Keratinocyte (primary cell): ENCODE measurements at regions not wholly inside any gene's neighbourhood (a gene's known extent, or its start where the extent isn't known, plus 50 kb on each side); places are given as distances from the start of the nearest gene placed in this dataset.

ENCODE experiments used
- DNase-seq: peaks from one replicate; pipeline ENCODE4 v3.0.0-alpha.2; 2011; ENCODE audit warnings: low read depth, missing footprints, low spot score
- FAIRE-seq: peaks from 2 replicates; lab custom pipeline; 2011; peaks lifted over from hg19 to GRCh38; lab: Jason Lieb, UNC
- H2AFZ ChIP-seq: 2 replicates; pipeline ENCODE4 v1.6.0; 2012; ENCODE audit warnings: low read length, control low read depth, inconsistent platforms; ENCODE audit not compliant: control insufficient read depth
- H3K27ac ChIP-seq: 2 replicates; pipeline ENCODE4 v1.5.1; 2011; ENCODE audit warnings: low read length; ENCODE audit not compliant: control insufficient read depth, insufficient read depth
- H3K27me3 ChIP-seq: 3 replicates; pipeline ENCODE4 v1.6.0; 2011; ENCODE audit warnings: low read length; ENCODE audit not compliant: control insufficient read depth, insufficient read depth; ENCODE audit errors: extremely low read depth
- H3K36me3 ChIP-seq, 2 experiments: 2 replicates in 1 of 2; 3 replicates in 1 of 2; pipeline ENCODE4 v1.5.1; 2011; ENCODE audit warnings: low read length in 2 of 2, mild to moderate bottlenecking in 1 of 2; ENCODE audit not compliant: control insufficient read depth in 2 of 2, insufficient read depth in 2 of 2; ENCODE audit errors: extremely low read depth in 1 of 2
- H3K4me1 ChIP-seq: 3 replicates; pipeline ENCODE4 v1.5.1; 2011; ENCODE audit warnings: low read length; ENCODE audit not compliant: control insufficient read depth, insufficient read depth; ENCODE audit errors: extremely low read depth
- H3K4me2 ChIP-seq: 3 replicates; pipeline ENCODE4 v1.6.0; 2011; ENCODE audit warnings: low read depth, low read length; ENCODE audit not compliant: control insufficient read depth, insufficient read depth; ENCODE audit errors: extremely low read depth
- H3K4me3 ChIP-seq, 3 experiments: fragments of 200-600 bp in 1 of 3; sonication (generic) in 1 of 3; 2 replicates in 2 of 3; 3 replicates in 1 of 3; pipeline ENCODE4 v1.5.1; 2011 to 2016; ENCODE audit warnings: low read length in 3 of 3, mild to moderate bottlenecking in 3 of 3, control low read depth in 2 of 3, inconsistent platforms in 1 of 3, low read depth in 1 of 3, mixed read lengths in 1 of 3, mixed run types in 1 of 3, moderate library complexity in 1 of 3; ENCODE audit not compliant: control insufficient read depth in 2 of 3, insufficient read depth in 2 of 3; ENCODE audit errors: extremely low read depth in 1 of 3
- H3K79me2 ChIP-seq: 2 replicates; pipeline ENCODE4 v1.6.0; 2012; ENCODE audit warnings: low read length; ENCODE audit not compliant: control insufficient read depth, insufficient read depth
- H3K9ac ChIP-seq: 3 replicates; pipeline ENCODE4 v1.6.0; 2011; ENCODE audit warnings: low read length; ENCODE audit not compliant: control insufficient read depth, insufficient read depth; ENCODE audit errors: extremely low read depth
- H3K9me1 ChIP-seq: 3 replicates; pipeline ENCODE4 v1.6.0; 2011; ENCODE audit warnings: low read length; ENCODE audit not compliant: control insufficient read depth, insufficient read depth; ENCODE audit errors: extremely low read depth
- H3K9me3 ChIP-seq: 2 replicates; pipeline ENCODE4 v1.5.1; 2012; ENCODE audit warnings: low read depth, low read length; ENCODE audit not compliant: control insufficient read depth
- H4K20me1 ChIP-seq: 3 replicates; pipeline ENCODE4 v1.6.0; 2011; ENCODE audit warnings: low read length; ENCODE audit not compliant: control insufficient read depth, insufficient read depth; ENCODE audit errors: extremely low read depth
- CTCF ChIP-seq, 3 experiments: IDR thresholded peaks in 1 of 3; conservative IDR thresholded peaks in 1 of 3; optimal IDR thresholded peaks in 1 of 3; 2 replicates in 2 of 3; 3 replicates in 1 of 3; pipeline versions ENCODE3 to v1.5.1; 2011; ENCODE audit warnings: low read length in 3 of 3, mild to moderate bottlenecking in 3 of 3, moderate library complexity in 2 of 3, control low read depth in 1 of 3, inconsistent platforms in 1 of 3; ENCODE audit not compliant: insufficient read depth in 2 of 3; ENCODE audit errors: extremely low read depth in 1 of 3
- EZH2 ChIP-seq: IDR thresholded peaks from one replicate; pipeline ENCODE4 v1.6.1; 2012; ENCODE audit warnings: inconsistent platforms, mild to moderate bottlenecking, low read length, moderate library complexity
- dilution Hi-C: fragments of 300-500 bp; cut with MboI; formaldehyde crosslinking; loops from one replicate; pipeline ENCODE4 v1.7.0; 2020; ENCODE audit warnings: low sequenced_read_pairs; ENCODE audit not compliant: extremely low pct_ligation_motif_present

- dilution Hi-C loops, result no loop called here
- Histone ChIP-seq H3K27ac (no peak overlapping the region), H3K4me2 (no peak overlapping the region), H3K9me3 (no peaks in the 10 kb centered on the region), H3K36me3 (no peaks in the 10 kb centered on the region), H3K9ac (no peak overlapping the region), H3K4me1 (no peaks in the 10 kb centered on the region), H3K9me1 (no peaks in the 10 kb centered on the region), H3K27me3 (no peaks in the 10 kb centered on the region), H3K4me3 (no peak overlapping the region), H3K79me2 (no peaks in the 10 kb centered on the region), H2AFZ (no peak overlapping the region), H4K20me1 (no peaks in the 10 kb centered on the region)
- FAIRE-seq, result no peak
- DNase-seq, result no peak
- TF ChIP-seq EZH2, result no peak
- TF ChIP-seq CTCF (optimal IDR thresholded peaks at IDR 0.05 in 1 of 3, IDR thresholded peaks at IDR 0.05 in 1 of 3, conservative IDR thresholded peaks at IDR 0.05 in 1 of 3; ENCODE audit: extremely low read depth in 1 of 3, insufficient read depth in 2 of 3, low read length in 3 of 3), result no peak
Measured at GRCh38 chr3:86865506-86865905, 125.4 kb downstream of the VGLL3 start.

- Histone ChIP-seq H3K9me1 (no peaks in the 10 kb centered on the region), H3K27me3 (no peaks in the 10 kb centered on the region), H3K4me3 (no peak overlapping the region), H3K4me2 (no peak overlapping the region), H3K36me3 (no peaks in the 10 kb centered on the region), H2AFZ (no peak overlapping the region), H4K20me1 (no peaks in the 10 kb centered on the region), H3K27ac (no peak overlapping the region), H3K9me3 (no peaks in the 10 kb centered on the region), H3K4me1 (no peaks in the 10 kb centered on the region), H3K9ac (no peak overlapping the region), H3K79me2 (no peaks in the 10 kb centered on the region)
- dilution Hi-C loops, result no loop called here
- DNase-seq, result no peak
- FAIRE-seq, result no peak
- TF ChIP-seq CTCF (optimal IDR thresholded peaks at IDR 0.05 in 1 of 3, IDR thresholded peaks at IDR 0.05 in 1 of 3, conservative IDR thresholded peaks at IDR 0.05 in 1 of 3; ENCODE audit: extremely low read depth in 1 of 3, insufficient read depth in 2 of 3, low read length in 3 of 3), result no peak
- TF ChIP-seq EZH2, result no peak
Measured at GRCh38 chr3:86856711-86857110, 134.2 kb downstream of the VGLL3 start.
